WTC11 (cell line): ENCODE measurements at regions not wholly inside any gene's neighbourhood (a gene's known extent, or its start where the extent isn't known, plus 50 kb on each side); places are given as distances from the start of the nearest gene placed in this dataset.

Source experiments
- ATAC-seq: fragments of 200-7000 bp; cut with Tn5 transposase; 2 replicates; pipeline ENCODE4 v1.10.0; 2021; ENCODE audit warnings: mild to moderate bottlenecking, moderate library complexity
- CTCF ChIA-PET: fragments of 300-600 bp; sonication (Branson Sonifier 250); formaldehyde crosslinking; loops from one replicate; lab custom pipeline; 2021; ENCODE audit warnings: antibody characterized with exemption; lab: Charles Lee
- POLR2A ChIA-PET: fragments of 350-600 bp; sonication (Branson Sonifier 250); formaldehyde crosslinking; loops from one replicate; lab custom pipeline; 2021; ENCODE audit warnings: antibody characterized with exemption; lab: Charles Lee
- DNase-seq: peaks from one replicate; pipeline ENCODE4 v3.0.0; 2021; ENCODE audit warnings: low spot score
- H3K27ac Mint-ChIP-seq: 2 replicates; pipeline ENCODE4 v1.8.0; 2021; ENCODE audit warnings: mixed read lengths
- H3K27me3 Mint-ChIP-seq: 2 replicates; pipeline ENCODE4 v1.8.0; 2021; ENCODE audit warnings: low read depth, mild to moderate bottlenecking, moderate library complexity, mixed read lengths
- H3K36me3 Mint-ChIP-seq: 2 replicates; pipeline ENCODE4 v1.8.0; 2021; ENCODE audit warnings: mixed read lengths
- H3K4me1 Mint-ChIP-seq: 2 replicates; pipeline ENCODE4 v1.8.0; 2022; ENCODE audit warnings: mixed read lengths
- H3K4me3 Mint-ChIP-seq: 2 replicates; pipeline ENCODE4 v1.8.0; 2021; ENCODE audit warnings: mild to moderate bottlenecking, moderate library complexity, mixed read lengths
- H3K9me3 Mint-ChIP-seq: 2 replicates; pipeline ENCODE4 v1.8.0; 2021; ENCODE audit warnings: mixed read lengths
- CBFB ChIP-seq: sonication (generic); formaldehyde crosslinking; IDR thresholded peaks from 2 replicates; pipeline ENCODE4 v1.8.1; 2022; ENCODE audit warnings: mild to moderate bottlenecking, low read depth, missing genetic modification reagents
- EMX1 ChIP-seq: fragments of 250-450 bp; sonication (Bioruptor Pico); IDR thresholded peaks from 2 replicates; pipeline ENCODE4 v1.8.0; 2021; ENCODE audit warnings: mild to moderate bottlenecking
- FOXP1 ChIP-seq: sonication (generic); formaldehyde crosslinking; IDR thresholded peaks from 2 replicates; pipeline ENCODE4 v1.8.0; 2022; ENCODE audit warnings: missing genetic modification reagents, mild to moderate bottlenecking, moderate library complexity, borderline replicate concordance
- NR1H2 ChIP-seq: sonication (generic); formaldehyde crosslinking; IDR thresholded peaks from 2 replicates; pipeline ENCODE4 v1.9.0; 2021; ENCODE audit warnings: mild to moderate bottlenecking, moderate library complexity, missing genetic modification reagents
- NR2C2 ChIP-seq: sonication (generic); formaldehyde crosslinking; IDR thresholded peaks from 2 replicates; pipeline ENCODE4 v1.8.0; 2022; ENCODE audit warnings: mild to moderate bottlenecking, missing genetic modification reagents
- OVOL2 ChIP-seq: fragments of 250-450 bp; sonication (Bioruptor Pico); IDR thresholded peaks from 2 replicates; pipeline ENCODE4 v1.9.0; 2021; ENCODE audit warnings: mild to moderate bottlenecking, borderline replicate concordance
- SMAD4 ChIP-seq: sonication (generic); formaldehyde crosslinking; IDR thresholded peaks from 2 replicates; pipeline ENCODE4 v1.8.0; 2022; ENCODE audit warnings: mild to moderate bottlenecking, missing genetic modification reagents
- SOX15 ChIP-seq: fragments of 250-450 bp; sonication (Bioruptor Pico); IDR thresholded peaks from 2 replicates; pipeline ENCODE4 v1.9.0; 2021; ENCODE audit warnings: mild to moderate bottlenecking
- TEAD1 ChIP-seq: sonication (generic); formaldehyde crosslinking; IDR thresholded peaks from 2 replicates; pipeline ENCODE4 v1.8.0; 2022; ENCODE audit warnings: mild to moderate bottlenecking, missing genetic modification reagents
- USF1 ChIP-seq: sonication (generic); formaldehyde crosslinking; IDR thresholded peaks from 2 replicates; pipeline ENCODE4 v1.8.0; 2022; ENCODE audit warnings: mild to moderate bottlenecking, missing genetic modification reagents
- ZNF138 ChIP-seq: sonication (generic); formaldehyde crosslinking; conservative IDR thresholded peaks from 2 replicates; pipeline ENCODE4 v1.8.1; 2022; ENCODE audit warnings: mild to moderate bottlenecking, moderate library complexity, missing genetic modification reagents
- ZNF416 ChIP-seq: fragments of 250-450 bp; sonication (Bioruptor Pico); IDR thresholded peaks from 2 replicates; pipeline ENCODE4 v1.9.0; 2021; ENCODE audit warnings: mild to moderate bottlenecking, inconsistent platforms
- ZNF425 ChIP-seq: fragments of 250-450 bp; sonication (Bioruptor Pico); conservative IDR thresholded peaks from 2 replicates; pipeline ENCODE4 v1.9.0; 2021; ENCODE audit warnings: mild to moderate bottlenecking
- TF ChIP-seq, protein P1 (sequence below): sonication (generic); formaldehyde crosslinking; IDR thresholded peaks from 2 replicates; pipeline ENCODE4 v1.8.1; 2022; ENCODE audit warnings: low read depth, mild to moderate bottlenecking, moderate library complexity, missing genetic modification reagents, borderline replicate concordance
- TF ChIP-seq, protein P2 (sequence below): sonication (generic); formaldehyde crosslinking; IDR thresholded peaks from 2 replicates; pipeline ENCODE4 v1.8.1; 2023; ENCODE audit warnings: mild to moderate bottlenecking, missing genetic modification reagents, moderate library complexity
- TF ChIP-seq, protein P3 (sequence below): sonication (generic); formaldehyde crosslinking; IDR thresholded peaks from 2 replicates; pipeline ENCODE4 v1.8.0; 2023; ENCODE audit warnings: missing genetic modification reagents, mild to moderate bottlenecking, borderline replicate concordance

DNA sequence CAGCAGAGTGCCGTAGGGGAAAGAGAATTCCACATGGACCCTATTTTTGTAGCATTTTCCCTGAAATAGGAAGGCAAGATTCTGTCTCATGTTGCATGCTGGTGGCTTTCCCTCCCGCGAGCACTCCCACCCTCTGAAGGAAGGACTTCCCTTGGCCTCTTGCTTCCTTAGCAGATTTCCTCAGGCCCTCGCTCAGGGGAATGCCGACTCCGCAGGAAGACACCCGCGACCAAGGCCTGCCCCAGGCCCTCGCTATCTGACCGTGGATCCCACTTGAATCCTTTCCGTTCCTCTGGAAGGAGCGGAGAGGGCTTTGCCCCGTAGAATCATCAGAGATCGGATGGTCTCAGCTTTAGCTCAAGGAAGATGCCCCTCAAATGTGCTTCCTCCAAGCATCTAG, 179.4 kb upstream of the FOXF1 start:
- CTCF ChIA-PET = no interaction called here
- TF ChIP-seq NR2C2 (CRISPR knock-in tag) (no peak), EMX1 (CRISPR knock-in tag) (no peak), SOX15 (CRISPR knock-in tag) (no peak), NR1H2 (CRISPR knock-in tag) (no peak), USF1 (CRISPR knock-in tag) (no peak)
- TF ChIP-seq, all 79 proteins: peak for 0
- no peak for ATAC-seq
- H3K27ac Mint-ChIP-seq = no peak overlapping the region
- peaks cover 1% of the 10 kb centered on the region for H3K9me3 Mint-ChIP-seq
- no peak for DNase-seq
- H3K4me1 Mint-ChIP-seq = peaks cover 13% of the 10 kb centered on the region
- H3K4me3 Mint-ChIP-seq = no peak overlapping the region
- H3K36me3 Mint-ChIP-seq = peaks cover under 1% of the 10 kb centered on the region; the same call in 1 of the 2 replicates
- peaks cover 4% of the 10 kb centered on the region for H3K27me3 Mint-ChIP-seq
- POLR2A ChIA-PET = no interaction called here

- TF ChIP-seq, protein P1, sequence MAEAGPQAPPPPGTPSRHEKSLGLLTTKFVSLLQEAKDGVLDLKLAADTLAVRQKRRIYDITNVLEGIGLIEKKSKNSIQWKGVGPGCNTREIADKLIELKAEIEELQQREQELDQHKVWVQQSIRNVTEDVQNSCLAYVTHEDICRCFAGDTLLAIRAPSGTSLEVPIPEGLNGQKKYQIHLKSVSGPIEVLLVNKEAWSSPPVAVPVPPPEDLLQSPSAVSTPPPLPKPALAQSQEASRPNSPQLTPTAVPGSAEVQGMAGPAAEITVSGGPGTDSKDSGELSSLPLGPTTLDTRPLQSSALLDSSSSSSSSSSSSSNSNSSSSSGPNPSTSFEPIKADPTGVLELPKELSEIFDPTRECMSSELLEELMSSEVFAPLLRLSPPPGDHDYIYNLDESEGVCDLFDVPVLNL (CRISPR knock-in tag) = no peak
- TF ChIP-seq ZNF425 (CRISPR knock-in tag) (no peak), FOXP1 (no peak), OVOL2 (no peak), CBFB (CRISPR knock-in tag) (no peak), ZNF416 (no peak), TEAD1 (CRISPR knock-in tag) (no peak), NR2C2 (CRISPR knock-in tag) (no peak), ZNF138 (CRISPR knock-in tag) (no peak), SMAD4 (CRISPR knock-in tag) (no peak)
- TF ChIP-seq, protein P2, sequence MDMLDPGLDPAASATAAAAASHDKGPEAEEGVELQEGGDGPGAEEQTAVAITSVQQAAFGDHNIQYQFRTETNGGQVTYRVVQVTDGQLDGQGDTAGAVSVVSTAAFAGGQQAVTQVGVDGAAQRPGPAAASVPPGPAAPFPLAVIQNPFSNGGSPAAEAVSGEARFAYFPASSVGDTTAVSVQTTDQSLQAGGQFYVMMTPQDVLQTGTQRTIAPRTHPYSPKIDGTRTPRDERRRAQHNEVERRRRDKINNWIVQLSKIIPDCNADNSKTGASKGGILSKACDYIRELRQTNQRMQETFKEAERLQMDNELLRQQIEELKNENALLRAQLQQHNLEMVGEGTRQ = no peak
- TF ChIP-seq, protein P3, sequence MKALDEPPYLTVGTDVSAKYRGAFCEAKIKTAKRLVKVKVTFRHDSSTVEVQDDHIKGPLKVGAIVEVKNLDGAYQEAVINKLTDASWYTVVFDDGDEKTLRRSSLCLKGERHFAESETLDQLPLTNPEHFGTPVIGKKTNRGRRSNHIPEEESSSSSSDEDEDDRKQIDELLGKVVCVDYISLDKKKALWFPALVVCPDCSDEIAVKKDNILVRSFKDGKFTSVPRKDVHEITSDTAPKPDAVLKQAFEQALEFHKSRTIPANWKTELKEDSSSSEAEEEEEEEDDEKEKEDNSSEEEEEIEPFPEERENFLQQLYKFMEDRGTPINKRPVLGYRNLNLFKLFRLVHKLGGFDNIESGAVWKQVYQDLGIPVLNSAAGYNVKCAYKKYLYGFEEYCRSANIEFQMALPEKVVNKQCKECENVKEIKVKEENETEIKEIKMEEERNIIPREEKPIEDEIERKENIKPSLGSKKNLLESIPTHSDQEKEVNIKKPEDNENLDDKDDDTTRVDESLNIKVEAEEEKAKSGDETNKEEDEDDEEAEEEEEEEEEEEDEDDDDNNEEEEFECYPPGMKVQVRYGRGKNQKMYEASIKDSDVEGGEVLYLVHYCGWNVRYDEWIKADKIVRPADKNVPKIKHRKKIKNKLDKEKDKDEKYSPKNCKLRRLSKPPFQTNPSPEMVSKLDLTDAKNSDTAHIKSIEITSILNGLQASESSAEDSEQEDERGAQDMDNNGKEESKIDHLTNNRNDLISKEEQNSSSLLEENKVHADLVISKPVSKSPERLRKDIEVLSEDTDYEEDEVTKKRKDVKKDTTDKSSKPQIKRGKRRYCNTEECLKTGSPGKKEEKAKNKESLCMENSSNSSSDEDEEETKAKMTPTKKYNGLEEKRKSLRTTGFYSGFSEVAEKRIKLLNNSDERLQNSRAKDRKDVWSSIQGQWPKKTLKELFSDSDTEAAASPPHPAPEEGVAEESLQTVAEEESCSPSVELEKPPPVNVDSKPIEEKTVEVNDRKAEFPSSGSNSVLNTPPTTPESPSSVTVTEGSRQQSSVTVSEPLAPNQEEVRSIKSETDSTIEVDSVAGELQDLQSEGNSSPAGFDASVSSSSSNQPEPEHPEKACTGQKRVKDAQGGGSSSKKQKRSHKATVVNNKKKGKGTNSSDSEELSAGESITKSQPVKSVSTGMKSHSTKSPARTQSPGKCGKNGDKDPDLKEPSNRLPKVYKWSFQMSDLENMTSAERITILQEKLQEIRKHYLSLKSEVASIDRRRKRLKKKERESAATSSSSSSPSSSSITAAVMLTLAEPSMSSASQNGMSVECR (CRISPR knock-in tag) = no peak
- ChIA-PET POLR2A (no interaction called here), CTCF (no interaction called here)
- peaks cover 24% of the 10 kb centered on the region for H3K4me1 Mint-ChIP-seq
- no peak for DNase-seq
- H3K9me3 Mint-ChIP-seq = no peaks in the 10 kb centered on the region
- H3K36me3 Mint-ChIP-seq = no peaks in the 10 kb centered on the region
- H3K4me3 Mint-ChIP-seq = no peak overlapping the region
- ATAC-seq = peak; percentile 52; the same call in 1 of the 2 replicates
- no peak overlapping the region for H3K27ac Mint-ChIP-seq
- peaks cover 9% of the 10 kb centered on the region for H3K27me3 Mint-ChIP-seq
Observed at GRCh38 chr16:86334079-86334635, 176.2 kb upstream of the FOXF1 start.
